HL-60 (cell line): ENCODE measurements at regions not wholly inside any gene's neighbourhood (a gene's known extent, or its start where the extent isn't known, plus 50 kb on each side); places are given as distances from the start of the nearest gene placed in this dataset.

Experiments
- GABPA ChIP-seq: IDR thresholded peaks from 2 replicates; pipeline ENCODE4 v1.6.1; 2012; ENCODE audit warnings: low read depth
- SPI1 ChIP-seq: IDR thresholded peaks from 2 replicates; pipeline ENCODE4 v1.6.1; 2012; ENCODE audit warnings: low read depth, mild to moderate bottlenecking, borderline replicate concordance
- TF ChIP-seq, protein P1 (sequence below): IDR thresholded peaks from one replicate; pipeline ENCODE4 v1.5.1; 2011; ENCODE audit warnings: low read length, control low read depth, inconsistent platforms; ENCODE audit not compliant: insufficient read depth
- TF ChIP-seq, protein P2 (sequence below): IDR thresholded peaks from 2 replicates; pipeline ENCODE4 v1.6.1; 2012; ENCODE audit warnings: low read depth; ENCODE audit not compliant: insufficient replicate concordance

DNA sequence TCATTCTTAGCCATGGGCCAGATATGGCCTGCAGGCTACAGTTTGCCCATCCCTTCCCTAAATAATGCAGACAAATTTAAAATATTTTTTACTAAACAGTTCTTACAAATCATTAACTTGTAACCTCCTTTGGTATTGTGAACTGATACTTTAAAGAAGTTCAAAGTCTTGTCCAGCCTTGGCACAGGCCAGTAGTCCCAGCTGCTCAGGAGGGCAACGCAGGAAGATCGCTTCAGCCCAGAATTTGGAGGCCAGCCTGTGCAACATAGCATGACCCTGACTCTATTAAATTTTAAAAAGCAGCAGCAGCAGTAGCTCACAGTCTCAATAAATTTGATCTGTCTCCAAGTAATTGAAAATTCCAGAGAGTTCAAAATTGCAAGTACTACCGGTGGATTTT is 83.7 kb upstream of the ARHGAP32 start:
- TF ChIP-seq, protein P1, sequence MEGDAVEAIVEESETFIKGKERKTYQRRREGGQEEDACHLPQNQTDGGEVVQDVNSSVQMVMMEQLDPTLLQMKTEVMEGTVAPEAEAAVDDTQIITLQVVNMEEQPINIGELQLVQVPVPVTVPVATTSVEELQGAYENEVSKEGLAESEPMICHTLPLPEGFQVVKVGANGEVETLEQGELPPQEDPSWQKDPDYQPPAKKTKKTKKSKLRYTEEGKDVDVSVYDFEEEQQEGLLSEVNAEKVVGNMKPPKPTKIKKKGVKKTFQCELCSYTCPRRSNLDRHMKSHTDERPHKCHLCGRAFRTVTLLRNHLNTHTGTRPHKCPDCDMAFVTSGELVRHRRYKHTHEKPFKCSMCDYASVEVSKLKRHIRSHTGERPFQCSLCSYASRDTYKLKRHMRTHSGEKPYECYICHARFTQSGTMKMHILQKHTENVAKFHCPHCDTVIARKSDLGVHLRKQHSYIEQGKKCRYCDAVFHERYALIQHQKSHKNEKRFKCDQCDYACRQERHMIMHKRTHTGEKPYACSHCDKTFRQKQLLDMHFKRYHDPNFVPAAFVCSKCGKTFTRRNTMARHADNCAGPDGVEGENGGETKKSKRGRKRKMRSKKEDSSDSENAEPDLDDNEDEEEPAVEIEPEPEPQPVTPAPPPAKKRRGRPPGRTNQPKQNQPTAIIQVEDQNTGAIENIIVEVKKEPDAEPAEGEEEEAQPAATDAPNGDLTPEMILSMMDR, result no peak
- TF ChIP-seq, protein P2, sequence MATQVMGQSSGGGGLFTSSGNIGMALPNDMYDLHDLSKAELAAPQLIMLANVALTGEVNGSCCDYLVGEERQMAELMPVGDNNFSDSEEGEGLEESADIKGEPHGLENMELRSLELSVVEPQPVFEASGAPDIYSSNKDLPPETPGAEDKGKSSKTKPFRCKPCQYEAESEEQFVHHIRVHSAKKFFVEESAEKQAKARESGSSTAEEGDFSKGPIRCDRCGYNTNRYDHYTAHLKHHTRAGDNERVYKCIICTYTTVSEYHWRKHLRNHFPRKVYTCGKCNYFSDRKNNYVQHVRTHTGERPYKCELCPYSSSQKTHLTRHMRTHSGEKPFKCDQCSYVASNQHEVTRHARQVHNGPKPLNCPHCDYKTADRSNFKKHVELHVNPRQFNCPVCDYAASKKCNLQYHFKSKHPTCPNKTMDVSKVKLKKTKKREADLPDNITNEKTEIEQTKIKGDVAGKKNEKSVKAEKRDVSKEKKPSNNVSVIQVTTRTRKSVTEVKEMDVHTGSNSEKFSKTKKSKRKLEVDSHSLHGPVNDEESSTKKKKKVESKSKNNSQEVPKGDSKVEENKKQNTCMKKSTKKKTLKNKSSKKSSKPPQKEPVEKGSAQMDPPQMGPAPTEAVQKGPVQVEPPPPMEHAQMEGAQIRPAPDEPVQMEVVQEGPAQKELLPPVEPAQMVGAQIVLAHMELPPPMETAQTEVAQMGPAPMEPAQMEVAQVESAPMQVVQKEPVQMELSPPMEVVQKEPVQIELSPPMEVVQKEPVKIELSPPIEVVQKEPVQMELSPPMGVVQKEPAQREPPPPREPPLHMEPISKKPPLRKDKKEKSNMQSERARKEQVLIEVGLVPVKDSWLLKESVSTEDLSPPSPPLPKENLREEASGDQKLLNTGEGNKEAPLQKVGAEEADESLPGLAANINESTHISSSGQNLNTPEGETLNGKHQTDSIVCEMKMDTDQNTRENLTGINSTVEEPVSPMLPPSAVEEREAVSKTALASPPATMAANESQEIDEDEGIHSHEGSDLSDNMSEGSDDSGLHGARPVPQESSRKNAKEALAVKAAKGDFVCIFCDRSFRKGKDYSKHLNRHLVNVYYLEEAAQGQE, result no peak
- no peak for TF ChIP-seq SPI1
- TF ChIP-seq GABPA, result no peak
